ENCODE measurements at regions not wholly inside any gene's neighbourhood (a gene's known extent, or its start where the extent isn't known, plus 50 kb on each side); places are given as distances from the start of the nearest gene placed in this dataset.

- DNase-seq (ENCODE audit: extremely low spot score, unreplicated experiment) = no peak
- Mint-ChIP-seq H3K27me3 (ENCODE audit: unreplicated experiment) (no peaks in the 10 kb centered on the region), H3K9me3 (ENCODE audit: unreplicated experiment) (peaks cover 66% of the 10 kb centered on the region), H3K36me3 (ENCODE audit: unreplicated experiment) (no peaks in the 10 kb centered on the region), H3K4me3 (ENCODE audit: unreplicated experiment) (no peak overlapping the region), H3K4me1 (ENCODE audit: unreplicated experiment) (no peaks in the 10 kb centered on the region), H3K27ac (ENCODE audit: unreplicated experiment) (no peak overlapping the region)
- TF ChIP-seq, protein P1, sequence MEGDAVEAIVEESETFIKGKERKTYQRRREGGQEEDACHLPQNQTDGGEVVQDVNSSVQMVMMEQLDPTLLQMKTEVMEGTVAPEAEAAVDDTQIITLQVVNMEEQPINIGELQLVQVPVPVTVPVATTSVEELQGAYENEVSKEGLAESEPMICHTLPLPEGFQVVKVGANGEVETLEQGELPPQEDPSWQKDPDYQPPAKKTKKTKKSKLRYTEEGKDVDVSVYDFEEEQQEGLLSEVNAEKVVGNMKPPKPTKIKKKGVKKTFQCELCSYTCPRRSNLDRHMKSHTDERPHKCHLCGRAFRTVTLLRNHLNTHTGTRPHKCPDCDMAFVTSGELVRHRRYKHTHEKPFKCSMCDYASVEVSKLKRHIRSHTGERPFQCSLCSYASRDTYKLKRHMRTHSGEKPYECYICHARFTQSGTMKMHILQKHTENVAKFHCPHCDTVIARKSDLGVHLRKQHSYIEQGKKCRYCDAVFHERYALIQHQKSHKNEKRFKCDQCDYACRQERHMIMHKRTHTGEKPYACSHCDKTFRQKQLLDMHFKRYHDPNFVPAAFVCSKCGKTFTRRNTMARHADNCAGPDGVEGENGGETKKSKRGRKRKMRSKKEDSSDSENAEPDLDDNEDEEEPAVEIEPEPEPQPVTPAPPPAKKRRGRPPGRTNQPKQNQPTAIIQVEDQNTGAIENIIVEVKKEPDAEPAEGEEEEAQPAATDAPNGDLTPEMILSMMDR (IDR thresholded peaks at IDR 0.05) = no peak
Measured at GRCh38 chrX:5425119-5425518, 803.5 kb downstream of the NLGN4X start.

- Mint-ChIP-seq H3K4me3 (ENCODE audit: unreplicated experiment) (no peak overlapping the region), H3K36me3 (ENCODE audit: unreplicated experiment) (no peaks in the 10 kb centered on the region), H3K4me1 (ENCODE audit: unreplicated experiment) (no peaks in the 10 kb centered on the region), H3K9me3 (ENCODE audit: unreplicated experiment) (peaks cover 43% of the 10 kb centered on the region), H3K27ac (ENCODE audit: unreplicated experiment) (no peak overlapping the region), H3K27me3 (ENCODE audit: unreplicated experiment) (no peaks in the 10 kb centered on the region)
- TF ChIP-seq, protein P1 (IDR thresholded peaks at IDR 0.05) = no peak
- no peak for DNase-seq (ENCODE audit: extremely low spot score, unreplicated experiment)
Measured at GRCh38 chrX:5417381-5417780, 811.3 kb downstream of the NLGN4X start.

- peaks cover 35% of the 10 kb centered on the region for H3K9me3 Mint-ChIP-seq (ENCODE audit: unreplicated experiment)
- H3K4me3 Mint-ChIP-seq (ENCODE audit: unreplicated experiment) = no peak overlapping the region
Measured at GRCh38 chrX:5415738-5416137, 812.9 kb downstream of the NLGN4X start.

DNA sequence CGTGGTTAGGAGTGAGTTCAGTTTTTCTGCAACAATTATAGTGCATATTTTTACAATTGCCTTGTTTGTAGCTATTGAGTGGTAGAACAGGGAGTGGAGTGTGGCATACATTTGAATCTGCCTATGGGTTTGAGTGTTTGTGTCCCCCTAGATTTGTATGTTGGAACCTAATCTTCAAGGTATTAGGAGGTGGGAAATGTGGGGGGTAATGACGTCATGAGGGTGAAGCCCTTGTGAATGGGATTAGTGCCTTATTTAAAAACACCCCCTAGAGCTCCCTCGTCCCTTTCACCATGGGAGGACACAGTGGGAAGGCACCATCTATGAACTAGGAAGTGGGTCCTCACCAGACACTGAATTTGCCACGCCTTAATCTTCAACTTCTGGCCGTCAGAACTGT, 819.6 kb downstream of the NLGN4X start:
- Mint-ChIP-seq H3K4me3 (ENCODE audit: unreplicated experiment) (no peak overlapping the region), H3K9me3 (ENCODE audit: unreplicated experiment) (peaks cover 31% of the 10 kb centered on the region), H3K27me3 (ENCODE audit: unreplicated experiment) (no peaks in the 10 kb centered on the region), H3K27ac (ENCODE audit: unreplicated experiment) (no peak overlapping the region), H3K36me3 (ENCODE audit: unreplicated experiment) (no peaks in the 10 kb centered on the region), H3K4me1 (ENCODE audit: unreplicated experiment) (no peaks in the 10 kb centered on the region)
- TF ChIP-seq, protein P1 (IDR thresholded peaks at IDR 0.05) = no peak
- no peak for DNase-seq (ENCODE audit: extremely low spot score, unreplicated experiment)

More at GRCh38 chrX:5415738-5416137, 812.9 kb downstream of the NLGN4X start:
- TF ChIP-seq, protein P1 (IDR thresholded peaks at IDR 0.05) = no peak
- DNase-seq (ENCODE audit: extremely low spot score, unreplicated experiment) = no peak
- Mint-ChIP-seq H3K27ac (ENCODE audit: unreplicated experiment) (no peak overlapping the region), H3K27me3 (ENCODE audit: unreplicated experiment) (no peaks in the 10 kb centered on the region), H3K36me3 (ENCODE audit: unreplicated experiment) (no peaks in the 10 kb centered on the region), H3K4me1 (ENCODE audit: unreplicated experiment) (no peaks in the 10 kb centered on the region)

GRCh38 chrX:5402461-5402860, 826.2 kb downstream of the NLGN4X start:
- DNase-seq (ENCODE audit: extremely low spot score, unreplicated experiment) = no peak
- Mint-ChIP-seq H3K27me3 (ENCODE audit: unreplicated experiment) (no peaks in the 10 kb centered on the region), H3K27ac (ENCODE audit: unreplicated experiment) (no peak overlapping the region), H3K4me1 (ENCODE audit: unreplicated experiment) (no peaks in the 10 kb centered on the region), H3K4me3 (ENCODE audit: unreplicated experiment) (no peak overlapping the region), H3K9me3 (ENCODE audit: unreplicated experiment) (peaks cover 42% of the 10 kb centered on the region), H3K36me3 (ENCODE audit: unreplicated experiment) (no peaks in the 10 kb centered on the region)
- TF ChIP-seq, protein P1 (IDR thresholded peaks at IDR 0.05) = no peak
